Ureter (tissue), 1 donor: ENCODE measurements at regions not wholly inside any gene's neighbourhood (a gene's known extent, or its start where the extent isn't known, plus 50 kb on each side); places are given as distances from the start of the nearest gene placed in this dataset.
"Not testable (repeated sequence)": the region's sequence is repeated elsewhere in the genome, so short reads cannot be mapped to it uniquely, and the experiment has no call there.

Source experiments
- DNase-seq: peaks from one replicate; pipeline ENCODE4 v3.0.0-alpha.2; 2020; ENCODE audit warnings: low spot score
- donor health status: DM: yes; HTN: yes; CAD: no.

- DNase-seq, result no peak
Observed at GRCh38 chr19:29013325-29013724, 199.6 kb downstream of the UQCRFS1 start.

DNA sequence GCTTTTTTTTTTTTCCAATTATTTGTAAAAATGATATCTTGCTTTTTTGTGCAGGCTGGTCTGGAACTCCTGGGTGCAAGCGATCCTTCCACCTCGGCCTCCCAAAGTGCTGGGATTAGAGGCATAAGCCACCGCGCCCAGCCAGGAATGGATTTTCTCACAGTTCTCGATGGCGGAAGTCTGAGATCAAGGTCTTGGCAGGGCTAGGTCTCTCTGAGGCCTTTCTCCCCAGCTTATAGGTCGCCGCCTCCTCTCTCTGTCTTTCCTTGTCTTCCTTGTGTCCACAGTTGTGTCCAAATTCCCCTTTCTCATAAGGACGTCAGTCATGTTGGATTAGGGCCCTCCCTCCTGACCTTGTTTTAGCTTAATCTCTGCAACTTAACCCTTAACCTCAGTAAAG, 200.5 kb downstream of the UQCRFS1 start:
- DNase-seq, result no peak

DNA sequence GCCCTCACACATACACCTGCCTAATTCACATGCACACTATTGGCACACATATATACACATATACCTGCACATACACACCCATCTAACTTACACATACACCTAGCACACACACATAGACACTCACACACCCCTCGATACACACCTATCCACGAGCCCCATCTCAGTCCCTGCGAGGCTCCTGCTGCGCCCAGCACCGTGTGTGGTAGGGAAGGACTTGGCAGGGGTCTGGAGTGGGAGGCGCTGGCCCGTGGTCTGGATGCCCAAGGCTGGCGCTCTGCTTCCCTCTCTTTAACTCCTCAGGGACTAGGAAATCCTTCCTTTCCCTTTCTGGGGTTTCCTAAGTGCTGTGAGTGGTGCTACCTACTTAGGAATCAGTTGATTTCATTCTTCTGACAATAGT, 202.7 kb downstream of the UQCRFS1 start:
- no peak for DNase-seq

DNA sequence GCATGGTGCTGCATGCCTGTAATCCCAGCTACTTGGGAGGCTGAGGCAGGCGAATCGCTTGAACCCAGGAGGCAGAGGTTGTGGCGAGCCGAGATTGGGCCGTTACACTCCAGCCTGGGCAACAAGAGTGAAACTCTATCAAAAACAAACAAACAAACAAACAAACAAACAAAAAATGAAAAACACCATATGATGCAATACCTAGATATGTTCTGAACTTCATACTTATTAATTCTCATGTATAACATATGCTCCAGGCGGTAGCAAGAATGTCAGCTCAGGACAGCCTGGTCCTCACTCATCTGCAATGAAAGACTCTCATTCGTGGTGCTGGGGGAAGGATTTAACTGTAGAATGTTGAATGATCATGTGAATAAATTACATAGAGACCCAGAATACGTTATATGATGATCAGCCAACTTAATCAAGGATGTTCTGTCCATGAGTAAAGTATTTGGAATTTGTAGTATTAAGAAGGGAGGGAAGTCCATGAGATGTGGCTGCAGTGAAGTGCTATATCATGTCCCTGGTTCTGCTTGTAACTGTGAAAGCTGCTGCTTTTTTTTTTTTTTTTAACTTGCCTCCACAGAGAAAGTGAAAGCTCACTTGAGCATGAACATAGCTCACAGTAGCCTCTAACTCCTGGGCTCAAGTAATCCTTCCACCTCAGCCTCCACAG, 206.8 kb downstream of the UQCRFS1 start:
- no peak for DNase-seq

DNA sequence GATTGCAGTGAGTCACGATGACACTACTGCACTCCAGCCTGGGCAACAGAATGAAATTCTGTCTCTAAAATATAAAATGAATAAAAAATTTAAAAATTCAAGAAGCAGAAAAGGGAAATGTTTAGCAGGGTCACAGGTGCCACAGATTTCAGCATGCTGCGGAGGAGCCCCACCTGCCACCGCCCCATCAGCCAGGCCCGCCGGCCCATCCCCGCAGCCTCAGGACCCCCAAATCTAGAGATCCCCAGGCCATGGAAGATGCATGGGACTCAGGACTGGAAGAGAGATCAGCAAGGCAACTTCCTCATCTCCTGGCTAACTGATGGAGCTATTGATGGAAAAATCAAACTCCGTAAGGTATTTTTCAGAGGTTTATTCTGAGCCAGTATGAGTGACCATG, 208.2 kb downstream of the UQCRFS1 start:
- no peak for DNase-seq

GRCh38 chr19:29003641-29004409, 209.1 kb downstream of the UQCRFS1 start:
- no peak for DNase-seq

DNA sequence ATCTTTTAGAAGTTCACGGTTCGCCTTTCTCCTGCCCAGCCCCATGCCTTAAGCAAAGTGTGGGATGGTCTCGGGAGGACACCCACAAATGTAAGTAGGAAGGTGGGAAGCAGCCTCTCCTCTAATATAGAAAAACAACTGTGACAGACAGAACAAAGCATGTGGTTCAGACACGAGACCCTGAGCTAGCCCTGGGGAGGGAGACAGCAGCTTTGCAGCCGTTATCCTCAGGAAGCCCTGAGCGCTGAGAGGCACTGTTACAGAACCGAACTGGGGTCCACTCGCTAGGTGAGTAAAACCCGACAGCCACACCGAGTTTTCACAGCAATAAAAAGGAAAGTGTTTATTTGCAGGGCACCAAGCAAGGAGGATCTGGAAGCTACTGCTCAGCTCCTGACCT, 210.6 kb downstream of the UQCRFS1 start:
- DNase-seq, result no peak

- DNase-seq, result no peak
Observed at GRCh38 chr19:29001597-29002245, 211.2 kb downstream of the UQCRFS1 start.

GRCh38 chr19:29001141-29001581, 211.8 kb downstream of the UQCRFS1 start:
- DNase-seq, result no peak

GRCh38 chr19:28999724-29000433, 213.1 kb downstream of the UQCRFS1 start:
- no peak for DNase-seq

- no peak for DNase-seq
Observed at GRCh38 chr19:28998974-28999373, 214.0 kb downstream of the UQCRFS1 start.

DNA sequence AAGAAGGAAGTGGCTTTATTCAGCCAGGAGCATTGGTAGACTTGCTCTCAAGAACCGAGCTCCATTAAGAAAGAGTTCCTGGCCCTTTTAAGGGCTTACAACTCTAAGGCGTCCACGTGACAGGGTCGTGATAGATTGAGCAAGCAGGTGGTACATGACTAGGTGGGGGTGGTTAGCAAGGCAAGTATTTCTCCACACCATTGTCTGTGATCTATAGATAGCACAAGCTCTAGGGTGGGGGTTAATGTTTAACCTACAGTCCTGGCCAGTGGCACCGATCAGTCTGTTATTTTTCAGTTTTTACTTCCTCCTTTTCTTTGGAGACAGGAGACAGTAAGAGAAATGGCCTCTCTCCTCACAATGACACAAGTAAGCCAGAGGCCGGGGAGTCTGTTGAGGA, 215.1 kb downstream of the UQCRFS1 start:
- DNase-seq, result not testable (repeated sequence)

- no peak for DNase-seq
Observed at GRCh38 chr19:28990522-28990921, 222.4 kb downstream of the UQCRFS1 start.

DNA sequence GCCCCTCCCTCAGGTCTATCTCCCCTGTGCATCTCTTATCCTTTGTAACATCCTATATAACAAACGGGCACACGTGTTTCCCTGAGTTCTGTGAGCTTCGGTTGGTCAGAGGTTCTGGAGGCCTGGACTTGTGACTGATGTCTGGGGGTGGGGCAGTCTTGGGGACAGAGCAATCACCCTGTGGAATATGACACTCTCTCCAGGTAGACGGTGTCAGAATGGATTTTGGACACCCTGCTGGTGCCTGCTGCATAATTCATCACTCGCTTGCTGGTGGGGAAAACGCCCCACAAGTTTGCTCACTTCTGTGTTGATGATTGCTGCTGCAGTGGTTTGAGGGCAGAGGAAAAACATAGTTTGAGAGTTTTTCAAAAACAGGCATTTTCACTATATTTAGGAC, 223.2 kb downstream of the UQCRFS1 start:
- DNase-seq, result no peak

GRCh38 chr19:28988066-28988465, 224.9 kb downstream of the UQCRFS1 start:
- no peak for DNase-seq

DNA sequence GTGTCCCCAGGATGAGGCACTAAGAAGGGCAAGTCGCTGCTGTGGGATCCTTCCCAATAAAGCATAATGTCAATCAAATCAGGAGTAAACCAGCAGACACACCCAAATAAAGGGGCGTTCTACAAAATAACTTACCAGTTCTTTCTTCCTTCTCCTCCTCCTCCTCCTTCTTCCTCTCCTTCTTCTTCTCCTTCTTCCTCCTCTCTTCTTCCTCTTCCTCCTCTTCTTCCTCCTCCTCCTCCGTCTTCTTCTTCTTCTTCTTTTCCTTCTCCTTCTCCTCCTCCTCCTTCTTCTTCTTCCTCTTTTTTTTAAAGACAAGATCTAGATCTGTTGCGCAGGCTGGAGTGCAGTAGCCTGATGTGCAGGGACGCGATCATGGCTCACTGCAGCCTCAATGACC, 225.8 kb downstream of the UQCRFS1 start:
- DNase-seq, result no peak

DNA sequence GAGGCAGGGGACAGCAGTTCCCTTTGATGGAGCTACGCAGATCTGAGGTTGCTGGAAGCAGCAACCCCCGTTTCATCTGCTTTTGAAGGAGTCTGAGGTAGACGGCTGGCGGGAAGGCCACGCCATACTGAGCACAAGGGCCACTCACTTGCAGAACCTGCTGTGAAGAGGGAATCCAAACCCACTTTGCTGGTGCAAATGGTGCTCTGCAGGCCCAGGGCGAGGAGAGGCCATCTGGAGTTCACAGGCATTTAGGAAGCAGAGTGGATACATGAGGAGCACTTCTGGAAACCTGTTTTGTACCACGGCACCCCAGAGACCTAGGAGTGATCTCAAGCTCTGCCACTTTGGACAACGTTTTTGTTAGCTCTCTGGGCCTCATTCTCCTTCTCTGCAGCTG, 227.8 kb downstream of the UQCRFS1 start:
- no peak for DNase-seq

- no peak for DNase-seq
Observed at GRCh38 chr19:28984315-28984714, 228.6 kb downstream of the UQCRFS1 start.

GRCh38 chr19:28983430-28983829, 229.5 kb downstream of the UQCRFS1 start:
- DNase-seq, result no peak

GRCh38 chr19:28981994-28982393, 231.0 kb downstream of the UQCRFS1 start:
- no peak for DNase-seq

DNA sequence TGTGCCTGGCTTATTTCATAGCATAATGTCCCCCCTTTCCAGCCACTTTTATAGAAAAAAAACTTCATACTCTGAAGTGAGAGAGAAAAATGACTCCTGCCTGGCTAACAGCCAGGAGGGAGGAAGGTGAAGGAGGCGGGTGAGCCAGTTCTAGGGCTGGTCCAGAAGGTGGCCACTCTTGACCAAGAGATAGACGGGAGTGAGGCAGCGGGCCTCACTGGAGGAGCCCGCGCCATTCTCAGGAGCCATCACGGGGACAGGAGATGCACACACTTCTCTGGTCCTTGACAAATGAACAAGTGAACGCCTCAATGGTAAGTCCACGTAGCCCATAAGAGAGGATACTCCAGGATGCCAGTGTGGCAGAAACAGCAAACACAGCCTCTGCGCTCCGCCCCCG, 231.4 kb downstream of the UQCRFS1 start:
- no peak for DNase-seq

DNA sequence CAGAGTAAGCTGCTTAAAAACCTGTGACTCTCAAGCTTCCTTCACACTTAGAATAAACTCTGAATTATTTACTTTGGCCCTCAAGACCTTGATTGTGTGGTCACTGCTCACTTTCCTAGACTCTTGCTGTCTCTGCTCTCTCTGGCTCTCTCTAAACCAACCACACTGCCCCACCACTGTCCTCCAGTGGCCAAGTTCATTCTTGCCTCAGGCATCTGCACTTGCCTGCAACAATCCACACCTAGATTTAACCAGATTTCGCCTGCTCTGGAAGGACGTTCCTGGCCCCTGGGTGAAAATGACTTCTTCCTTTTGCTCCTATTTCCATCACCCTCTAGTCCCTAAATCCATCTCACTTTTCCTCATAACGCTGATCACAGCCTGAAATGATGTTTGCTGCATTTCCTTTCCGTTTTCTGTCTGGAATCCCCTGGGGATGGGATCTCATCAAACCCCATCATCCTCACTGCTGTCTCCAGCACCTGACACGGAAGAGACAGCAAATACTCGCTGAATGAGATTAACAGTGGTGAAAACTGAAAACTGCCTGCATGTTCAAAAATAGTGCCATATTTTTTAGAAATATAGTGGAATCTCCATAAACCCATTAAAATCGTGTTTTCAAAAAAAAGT, 232.6 kb downstream of the UQCRFS1 start:
- DNase-seq, result no peak
